ENCODE measurements at regions not wholly inside any gene's neighbourhood (a gene's known extent, or its start where the extent isn't known, plus 50 kb on each side); places are given as distances from the start of the nearest gene placed in this dataset.

DNA sequence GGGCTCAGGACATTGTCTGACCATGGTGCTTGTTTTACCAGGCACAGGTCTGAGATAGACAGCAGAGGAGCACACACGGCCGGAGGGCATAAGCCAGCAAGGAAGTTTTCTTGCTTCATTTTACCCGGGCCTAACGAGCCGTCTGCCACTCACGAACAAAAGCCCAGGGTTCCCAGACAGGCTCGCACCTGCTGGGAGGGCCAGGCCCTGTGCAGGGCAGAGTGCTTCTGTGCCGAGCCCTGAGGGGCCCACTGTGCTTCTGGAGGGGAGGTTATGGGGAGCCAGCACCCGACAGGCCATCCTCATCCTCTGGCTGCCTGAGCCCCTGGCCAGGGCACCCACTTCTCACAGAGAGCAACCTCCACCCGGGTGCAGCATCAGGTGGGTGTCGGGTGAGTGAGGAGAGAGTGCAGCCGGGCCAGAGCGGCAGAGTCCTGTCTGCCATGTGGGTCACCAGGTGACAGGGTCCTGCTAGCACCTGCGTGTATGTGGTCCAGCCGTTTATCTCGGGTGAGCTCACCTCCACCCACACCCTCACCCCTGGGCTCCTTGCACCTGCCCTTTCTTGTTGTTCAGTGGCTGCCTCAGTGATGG is 297.9 kb downstream of the NDUFA10 start:
- no peaks in the 10 kb centered on the region for H3K4me1 ChIP-seq (ENCODE audit: control insufficient read depth in 2 of 2, insufficient read depth in 2 of 2, low read length in 2 of 2)

GRCh38 chr2:239726631-239727181 is 298.4 kb downstream of the NDUFA10 start:
- Histone ChIP-seq H3K27ac (ENCODE audit: low read depth in 1 of 2, low read length in 1 of 2) (no peak overlapping the region), H3K27me3 (ENCODE audit: control insufficient read depth in 2 of 2, insufficient read depth in 1 of 2, low read length in 1 of 2) (no peaks in the 10 kb centered on the region), H3K4me3 (ENCODE audit: low read length in 2 of 2) (no peak overlapping the region), H3K36me3 (ENCODE audit: control insufficient read depth in 2 of 2, insufficient read depth in 2 of 2, low read length in 1 of 2) (no peaks in the 10 kb centered on the region), H3K9me3 (ENCODE audit: control insufficient read depth in 2 of 2, insufficient read depth in 1 of 2, low read length in 1 of 2) (no peaks in the 10 kb centered on the region), H3K4me1 (ENCODE audit: control insufficient read depth in 2 of 2, insufficient read depth in 2 of 2, low read length in 2 of 2) (no peaks in the 10 kb centered on the region)
- 97% methylated on average over 13 of the region's 13 CpGs for whole genome bisulfite sequencing
- no peak for DNase-seq (ENCODE audit: low read depth in 6 of 9, low spot score in 9 of 9)

More for the DNA sequence above, 297.9 kb downstream of the NDUFA10 start:
- no peak overlapping the region for H3K4me3 ChIP-seq (ENCODE audit: low read length in 2 of 2)
- no peaks in the 10 kb centered on the region for H3K36me3 ChIP-seq (ENCODE audit: control insufficient read depth in 2 of 2, insufficient read depth in 2 of 2, low read length in 1 of 2)
- no peak for DNase-seq (ENCODE audit: low read depth in 6 of 9, low spot score in 9 of 9)
- H3K27me3 ChIP-seq (ENCODE audit: control insufficient read depth in 2 of 2, insufficient read depth in 1 of 2, low read length in 1 of 2) = no peaks in the 10 kb centered on the region
- H3K27ac ChIP-seq (ENCODE audit: low read depth in 1 of 2, low read length in 1 of 2) = no peak overlapping the region
- 92% methylated on average over 16 of the region's 16 CpGs for WGBS
- no peaks in the 10 kb centered on the region for H3K9me3 ChIP-seq (ENCODE audit: control insufficient read depth in 2 of 2, insufficient read depth in 1 of 2, low read length in 1 of 2)

GRCh38 chr2:239726091-239726591 is 299.0 kb downstream of the NDUFA10 start:
- H3K27me3 ChIP-seq (ENCODE audit: control insufficient read depth in 2 of 2, insufficient read depth in 1 of 2, low read length in 1 of 2) = no peaks in the 10 kb centered on the region
- 95% methylated on average over 18 of the region's 18 CpGs for WGBS
- H3K4me3 ChIP-seq (ENCODE audit: low read length in 2 of 2) = no peak overlapping the region
- no peak overlapping the region for H3K27ac ChIP-seq (ENCODE audit: low read depth in 1 of 2, low read length in 1 of 2)
- DNase-seq (ENCODE audit: low read depth in 6 of 9, low spot score in 9 of 9) = no peak
- H3K4me1 ChIP-seq (ENCODE audit: control insufficient read depth in 2 of 2, insufficient read depth in 2 of 2, low read length in 2 of 2) = no peaks in the 10 kb centered on the region
- no peaks in the 10 kb centered on the region for H3K36me3 ChIP-seq (ENCODE audit: control insufficient read depth in 2 of 2, insufficient read depth in 2 of 2, low read length in 1 of 2)
- H3K9me3 ChIP-seq (ENCODE audit: control insufficient read depth in 2 of 2, insufficient read depth in 1 of 2, low read length in 1 of 2) = no peaks in the 10 kb centered on the region

DNA sequence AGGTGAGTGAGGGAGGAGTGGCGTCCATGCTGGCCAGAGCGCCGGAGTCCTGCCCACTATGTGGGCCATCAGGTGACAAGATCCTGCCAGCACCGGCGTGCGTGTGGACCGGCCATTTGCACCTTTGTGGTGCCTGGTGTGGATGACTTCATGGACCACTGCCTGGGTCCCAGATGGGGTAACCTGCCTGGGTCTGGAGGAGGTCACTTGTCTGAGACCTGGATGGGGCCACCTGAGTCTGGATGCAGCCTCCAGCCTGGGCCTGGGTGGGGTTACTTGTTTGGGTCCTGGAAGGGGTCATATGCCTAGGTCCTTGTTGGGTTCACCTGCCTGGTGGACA is 299.6 kb downstream of the NDUFA10 start:
- Histone ChIP-seq H3K36me3 (ENCODE audit: control insufficient read depth in 2 of 2, insufficient read depth in 2 of 2, low read length in 1 of 2) (no peaks in the 10 kb centered on the region), H3K27ac (ENCODE audit: low read depth in 1 of 2, low read length in 1 of 2) (no peak overlapping the region), H3K9me3 (ENCODE audit: control insufficient read depth in 2 of 2, insufficient read depth in 1 of 2, low read length in 1 of 2) (no peaks in the 10 kb centered on the region), H3K4me1 (ENCODE audit: control insufficient read depth in 2 of 2, insufficient read depth in 2 of 2, low read length in 2 of 2) (no peaks in the 10 kb centered on the region), H3K4me3 (ENCODE audit: low read length in 2 of 2) (no peak overlapping the region), H3K27me3 (ENCODE audit: control insufficient read depth in 2 of 2, insufficient read depth in 1 of 2, low read length in 1 of 2) (no peaks in the 10 kb centered on the region)
- 97% methylated on average over 7 of the region's 7 CpGs for WGBS
- no peak for DNase-seq (ENCODE audit: low read depth in 6 of 9, low spot score in 9 of 9)

DNA sequence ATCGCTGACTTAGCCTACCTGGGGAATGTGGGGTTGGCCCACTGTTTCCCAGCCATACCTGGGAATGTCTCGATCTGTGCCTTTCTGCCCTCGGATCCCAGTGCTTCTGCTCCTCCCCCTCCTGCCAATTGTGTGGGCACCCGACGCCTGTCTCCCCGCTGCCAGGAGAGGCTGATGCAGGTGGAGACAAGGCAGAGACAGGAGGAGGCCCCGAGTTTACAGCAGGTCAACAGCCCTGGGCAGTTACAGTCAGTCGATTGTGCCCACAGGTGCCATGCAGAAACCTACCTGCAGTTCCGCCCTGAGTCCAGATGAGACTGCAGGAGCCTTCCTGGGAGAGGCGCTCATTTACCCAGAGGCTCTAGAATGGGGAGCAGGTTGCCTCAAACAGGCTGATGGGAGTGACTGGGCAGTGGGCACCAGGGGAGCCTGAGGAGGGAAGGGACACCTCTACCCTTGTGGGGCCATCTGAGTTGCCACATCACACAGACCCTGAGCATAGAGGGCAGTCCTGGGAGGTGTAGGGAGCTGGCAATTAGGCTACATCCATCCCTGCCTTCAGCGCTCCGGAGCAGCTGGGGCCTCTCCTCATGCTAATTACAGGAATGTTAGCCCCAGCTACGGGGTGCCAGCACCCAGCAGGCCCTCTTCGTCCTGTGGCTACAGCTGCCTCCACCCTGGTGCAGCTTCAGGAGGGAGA is 300.1 kb downstream of the NDUFA10 start:
- DNase-seq (ENCODE audit: low read depth in 6 of 9, low spot score in 9 of 9) = no peak

GRCh38 chr2:239724194-239724849 is 300.8 kb downstream of the NDUFA10 start:
- 97% methylated on average over 16 of the region's 16 CpGs for WGBS
- no peaks in the 10 kb centered on the region for H3K4me1 ChIP-seq (ENCODE audit: control insufficient read depth in 2 of 2, insufficient read depth in 2 of 2, low read length in 2 of 2)

More for the DNA sequence above, 300.1 kb downstream of the NDUFA10 start:
- no peaks in the 10 kb centered on the region for H3K27me3 ChIP-seq (ENCODE audit: control insufficient read depth in 2 of 2, insufficient read depth in 1 of 2, low read length in 1 of 2)
- no peaks in the 10 kb centered on the region for H3K4me1 ChIP-seq (ENCODE audit: control insufficient read depth in 2 of 2, insufficient read depth in 2 of 2, low read length in 2 of 2)
- H3K9me3 ChIP-seq (ENCODE audit: control insufficient read depth in 2 of 2, insufficient read depth in 1 of 2, low read length in 1 of 2) = no peaks in the 10 kb centered on the region
- no peak overlapping the region for H3K4me3 ChIP-seq (ENCODE audit: low read length in 2 of 2)
- WGBS = 96% methylated on average over 14 of the region's 14 CpGs
- H3K27ac ChIP-seq (ENCODE audit: low read depth in 1 of 2, low read length in 1 of 2) = no peak overlapping the region
- H3K36me3 ChIP-seq (ENCODE audit: control insufficient read depth in 2 of 2, insufficient read depth in 2 of 2, low read length in 1 of 2) = no peaks in the 10 kb centered on the region

GRCh38 chr2:239723486-239724193 is 301.5 kb downstream of the NDUFA10 start:
- H3K4me3 ChIP-seq (ENCODE audit: low read length in 2 of 2) = no peak overlapping the region
- DNase-seq (ENCODE audit: low read depth in 6 of 9, low spot score in 9 of 9) = no peak
- 97% methylated on average over 9 of the region's 9 CpGs for WGBS
- H3K9me3 ChIP-seq (ENCODE audit: control insufficient read depth in 2 of 2, insufficient read depth in 1 of 2, low read length in 1 of 2) = no peaks in the 10 kb centered on the region
- H3K27me3 ChIP-seq (ENCODE audit: control insufficient read depth in 2 of 2, insufficient read depth in 1 of 2, low read length in 1 of 2) = no peaks in the 10 kb centered on the region
- H3K4me1 ChIP-seq (ENCODE audit: control insufficient read depth in 2 of 2, insufficient read depth in 2 of 2, low read length in 2 of 2) = no peaks in the 10 kb centered on the region
- no peaks in the 10 kb centered on the region for H3K36me3 ChIP-seq (ENCODE audit: control insufficient read depth in 2 of 2, insufficient read depth in 2 of 2, low read length in 1 of 2)
- H3K27ac ChIP-seq (ENCODE audit: low read depth in 1 of 2, low read length in 1 of 2) = no peak overlapping the region

More at GRCh38 chr2:239724194-239724849, 300.8 kb downstream of the NDUFA10 start:
- Histone ChIP-seq H3K27me3 (ENCODE audit: control insufficient read depth in 2 of 2, insufficient read depth in 1 of 2, low read length in 1 of 2) (no peaks in the 10 kb centered on the region), H3K36me3 (ENCODE audit: control insufficient read depth in 2 of 2, insufficient read depth in 2 of 2, low read length in 1 of 2) (no peaks in the 10 kb centered on the region), H3K9me3 (ENCODE audit: control insufficient read depth in 2 of 2, insufficient read depth in 1 of 2, low read length in 1 of 2) (no peaks in the 10 kb centered on the region), H3K27ac (ENCODE audit: low read depth in 1 of 2, low read length in 1 of 2) (no peak overlapping the region), H3K4me3 (ENCODE audit: low read length in 2 of 2) (no peak overlapping the region)
- DNase-seq (ENCODE audit: low read depth in 6 of 9, low spot score in 9 of 9) = no peak

DNA sequence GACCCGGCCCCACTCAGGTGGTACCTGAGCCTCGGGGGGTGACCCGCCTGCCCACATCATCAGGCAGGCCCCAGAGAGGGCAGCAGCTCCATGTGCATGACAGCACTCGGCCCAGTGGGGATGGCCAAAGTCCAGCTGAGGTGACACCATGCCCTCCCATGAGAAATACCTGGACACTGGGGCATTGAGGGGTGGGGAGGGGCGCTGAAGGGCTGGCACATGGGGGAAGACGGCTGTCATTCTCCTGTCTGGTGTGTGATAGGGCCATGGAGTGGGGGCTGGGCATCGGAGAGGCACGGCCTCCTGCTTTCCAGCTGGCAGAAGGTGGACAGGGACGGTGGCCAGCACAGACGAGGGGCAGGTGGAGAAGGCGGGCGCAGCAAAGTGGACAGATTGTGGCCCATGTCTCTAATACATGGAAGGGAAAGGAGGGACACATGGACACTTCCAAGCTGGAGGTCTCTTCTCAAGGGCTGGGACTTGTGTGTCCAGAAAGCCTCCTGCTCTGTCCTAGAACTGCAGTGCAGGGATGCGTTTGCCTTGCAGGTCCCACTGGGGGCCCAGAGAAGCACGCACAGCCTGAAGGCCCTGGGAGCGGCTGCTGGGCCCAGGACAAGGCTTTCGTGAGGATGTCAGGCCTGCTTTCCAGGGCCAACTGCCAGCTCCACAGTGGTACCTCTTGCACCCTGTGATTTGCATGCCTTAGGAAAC is 302.2 kb downstream of the NDUFA10 start:
- 98% methylated on average over 16 of the region's 16 CpGs for WGBS
- H3K36me3 ChIP-seq (ENCODE audit: control insufficient read depth in 2 of 2, insufficient read depth in 2 of 2, low read length in 1 of 2) = no peaks in the 10 kb centered on the region
- DNase-seq (ENCODE audit: low read depth in 6 of 9, low spot score in 9 of 9) = no peak

More for the DNA sequence above, 302.2 kb downstream of the NDUFA10 start:
- H3K4me3 ChIP-seq (ENCODE audit: low read length in 2 of 2) = no peak overlapping the region
- no peaks in the 10 kb centered on the region for H3K9me3 ChIP-seq (ENCODE audit: control insufficient read depth in 2 of 2, insufficient read depth in 1 of 2, low read length in 1 of 2)
- no peaks in the 10 kb centered on the region for H3K27me3 ChIP-seq (ENCODE audit: control insufficient read depth in 2 of 2, insufficient read depth in 1 of 2, low read length in 1 of 2)
- H3K4me1 ChIP-seq (ENCODE audit: control insufficient read depth in 2 of 2, insufficient read depth in 2 of 2, low read length in 2 of 2) = no peaks in the 10 kb centered on the region
- no peak overlapping the region for H3K27ac ChIP-seq (ENCODE audit: low read depth in 1 of 2, low read length in 1 of 2)
